HT-29 (cell line): ENCODE measurements at regions not wholly inside any gene's neighbourhood (a gene's known extent, or its start where the extent isn't known, plus 50 kb on each side); places are given as distances from the start of the nearest gene placed in this dataset.

Experiments used
- DNase-seq: peaks from one replicate; pipeline ENCODE4 v3.0.0-alpha.2; 2015; ENCODE audit warnings: low spot score

- DNase-seq, result no peak
Observed at GRCh38 chr17:77481476-77482374, 341.0 kb downstream of the SEC14L1 start.

- no peak for DNase-seq
Observed at GRCh38 chr17:77482375-77483127, 341.8 kb downstream of the SEC14L1 start.

DNA sequence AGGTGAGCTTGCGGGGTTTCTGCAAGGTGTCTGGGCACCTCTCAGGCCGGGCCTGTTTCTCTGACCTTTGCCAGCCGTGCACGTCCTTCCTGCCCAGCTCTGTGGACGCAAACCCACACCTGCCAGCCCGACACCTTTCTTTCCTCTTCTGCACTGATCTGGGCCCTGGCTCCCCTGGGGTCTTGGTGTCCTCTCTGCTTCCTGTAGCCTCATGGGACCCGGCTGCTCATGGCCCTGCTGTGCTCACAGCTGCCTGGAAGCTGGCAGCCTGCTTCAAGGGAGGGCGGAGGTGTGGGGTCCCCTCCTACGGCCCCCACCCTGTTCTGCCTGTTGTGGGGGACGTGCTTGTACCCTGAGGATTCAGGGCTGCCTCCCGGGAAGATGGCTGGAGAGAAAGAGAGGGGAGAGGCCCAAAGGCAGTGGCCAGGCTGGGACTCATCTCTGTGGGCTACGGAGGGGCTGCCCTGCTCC lies 342.4 kb downstream of the SEC14L1 start:
- no peak for DNase-seq

DNA sequence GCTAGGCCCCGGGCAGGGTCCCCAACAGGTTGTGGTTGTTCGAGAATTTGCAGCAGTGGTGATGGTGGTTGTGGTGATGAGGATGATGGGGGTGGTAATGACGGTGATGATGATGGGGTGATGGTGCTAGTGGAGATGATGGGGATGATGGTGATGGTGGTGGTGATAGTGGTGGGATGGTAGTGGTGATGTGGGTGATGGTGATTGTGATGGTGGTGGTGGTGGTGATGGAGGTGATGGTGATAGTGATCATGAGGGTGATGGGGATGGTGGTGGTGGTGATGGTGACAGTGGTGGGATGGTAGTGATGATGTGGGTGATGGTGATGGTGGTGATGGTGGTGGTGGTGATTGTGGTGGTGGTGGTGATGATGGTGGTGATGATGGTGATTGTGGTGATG lies 343.3 kb downstream of the SEC14L1 start:
- DNase-seq, result no peak

- no peak for DNase-seq
Observed at GRCh38 chr17:77485089-77485833, 344.5 kb downstream of the SEC14L1 start.

GRCh38 chr17:77487211-77487629 lies 346.5 kb downstream of the SEC14L1 start:
- DNase-seq, result no peak

DNA sequence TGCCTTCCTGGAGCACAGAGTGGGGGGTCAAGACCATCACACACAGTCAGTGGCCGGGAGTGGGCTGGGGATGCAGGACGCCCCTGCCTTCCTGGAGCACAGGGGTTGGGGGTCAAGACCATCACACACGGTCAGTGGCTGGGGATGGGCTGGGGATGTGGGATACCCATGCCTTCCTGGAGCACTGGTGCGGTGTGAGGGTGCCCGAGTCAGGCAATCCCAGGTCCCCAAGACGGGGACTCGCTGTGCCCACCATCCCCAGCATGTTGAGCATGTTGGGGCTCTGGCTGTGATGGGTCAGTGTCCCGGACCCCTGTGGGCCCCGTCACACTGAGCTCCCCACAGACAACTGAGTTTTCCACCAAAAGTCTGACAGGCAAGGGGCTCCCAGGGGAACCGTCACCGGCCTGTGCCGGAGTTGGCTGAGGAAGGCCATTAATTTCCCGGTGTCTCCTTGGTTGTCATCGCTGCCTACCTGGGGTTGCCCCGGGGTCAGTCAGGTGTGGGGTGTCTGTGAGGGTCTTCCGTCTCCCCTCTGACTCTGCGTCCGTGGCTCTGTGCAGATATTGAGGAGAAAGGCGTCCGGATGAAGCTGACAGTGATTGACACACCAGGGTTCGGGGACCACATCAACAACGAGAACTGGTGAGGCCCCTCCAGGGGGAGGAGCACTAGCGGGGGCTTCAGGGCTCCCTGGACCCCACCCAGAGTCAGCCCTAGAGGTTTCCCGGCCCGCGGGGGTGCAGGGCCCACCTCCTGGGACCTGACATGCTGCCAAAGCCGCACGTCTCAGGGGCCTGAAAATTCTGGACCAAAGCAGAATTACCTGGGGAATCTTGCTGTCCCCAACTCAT lies 347.1 kb downstream of the SEC14L1 start:
- DNase-seq, result no peak

DNA sequence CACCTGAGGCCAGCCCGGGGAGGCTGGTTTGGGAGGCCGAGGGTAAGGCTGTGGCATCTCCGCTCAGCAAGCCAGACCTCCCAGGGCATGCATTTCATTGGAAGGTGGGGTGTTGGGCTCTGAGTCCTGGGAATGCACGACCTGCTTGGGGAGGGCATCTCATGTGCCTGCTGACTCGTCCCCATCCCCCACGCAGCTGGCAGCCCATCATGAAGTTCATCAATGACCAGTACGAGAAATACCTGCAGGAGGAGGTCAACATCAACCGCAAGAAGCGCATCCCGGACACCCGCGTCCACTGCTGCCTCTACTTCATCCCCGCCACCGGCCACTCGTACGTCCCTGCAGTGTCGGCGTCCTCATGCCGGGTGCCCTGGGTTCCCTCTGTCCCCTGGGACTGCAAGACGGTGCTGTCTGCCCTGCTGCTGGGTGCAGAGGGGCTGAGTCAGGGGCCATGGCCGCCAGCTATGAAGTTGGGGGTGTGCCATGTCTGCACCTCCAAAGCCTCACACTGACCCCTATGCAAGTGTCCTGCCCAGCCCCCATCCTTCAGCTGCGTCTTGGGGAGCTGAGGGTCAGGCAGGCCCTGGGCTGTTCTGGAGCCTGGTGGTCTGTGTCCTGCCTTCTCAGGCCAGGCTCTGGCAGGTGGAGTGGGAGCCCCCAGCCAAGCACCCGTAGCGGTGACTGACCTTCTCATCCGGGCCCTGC lies 347.9 kb downstream of the SEC14L1 start:
- DNase-seq, result no peak

DNA sequence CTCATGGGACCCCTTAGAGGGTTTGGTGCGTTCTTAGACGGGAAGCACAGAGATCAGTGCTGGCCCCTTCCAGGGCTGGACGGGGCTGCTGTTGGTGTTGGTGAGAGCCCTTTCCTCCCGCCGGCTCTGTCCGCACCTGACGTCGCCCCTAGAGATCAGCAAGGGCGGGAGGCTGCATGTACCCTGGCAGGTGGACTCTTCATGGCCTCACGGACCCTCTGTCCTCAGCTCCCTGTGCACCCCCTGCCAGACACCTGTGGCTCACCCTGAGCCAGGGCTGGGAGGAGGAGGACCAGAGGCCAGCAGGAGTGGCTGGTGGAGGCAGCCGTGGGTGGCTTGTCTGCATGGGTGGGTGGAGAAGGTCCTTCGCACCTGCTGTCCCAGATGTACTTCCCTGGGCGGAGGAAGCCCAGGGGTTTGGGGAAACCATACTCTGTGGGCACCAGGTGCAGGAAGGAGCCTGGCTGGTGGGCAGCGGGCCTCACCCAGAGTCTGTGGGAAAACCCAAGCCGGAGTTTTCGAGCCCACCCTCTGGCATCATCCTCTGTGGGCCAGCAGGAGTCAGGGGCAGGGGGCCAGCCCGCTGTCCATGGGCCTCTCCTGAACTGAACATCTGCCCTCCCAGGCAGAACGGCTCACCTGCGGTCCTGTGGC lies 348.6 kb downstream of the SEC14L1 start:
- no peak for DNase-seq

DNA sequence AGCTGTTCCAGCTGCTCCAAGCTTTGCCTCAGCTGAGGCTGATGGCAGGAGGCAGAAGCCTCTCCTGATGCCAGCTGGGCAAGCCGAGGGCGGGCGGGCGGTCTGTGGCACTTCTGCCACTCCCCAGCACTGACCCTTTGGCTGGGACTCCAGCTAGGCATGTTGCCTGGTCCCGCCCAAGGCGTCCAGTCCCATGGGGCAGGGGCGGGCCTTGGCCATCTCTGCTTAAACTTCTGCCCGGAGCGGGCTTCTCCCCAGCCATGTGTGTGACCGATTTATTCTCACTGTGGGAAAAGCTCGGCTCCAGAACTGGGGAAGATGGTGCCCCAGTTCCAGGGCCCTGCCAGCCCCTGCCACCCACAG lies 349.1 kb downstream of the SEC14L1 start:
- DNase-seq, result no peak

DNA sequence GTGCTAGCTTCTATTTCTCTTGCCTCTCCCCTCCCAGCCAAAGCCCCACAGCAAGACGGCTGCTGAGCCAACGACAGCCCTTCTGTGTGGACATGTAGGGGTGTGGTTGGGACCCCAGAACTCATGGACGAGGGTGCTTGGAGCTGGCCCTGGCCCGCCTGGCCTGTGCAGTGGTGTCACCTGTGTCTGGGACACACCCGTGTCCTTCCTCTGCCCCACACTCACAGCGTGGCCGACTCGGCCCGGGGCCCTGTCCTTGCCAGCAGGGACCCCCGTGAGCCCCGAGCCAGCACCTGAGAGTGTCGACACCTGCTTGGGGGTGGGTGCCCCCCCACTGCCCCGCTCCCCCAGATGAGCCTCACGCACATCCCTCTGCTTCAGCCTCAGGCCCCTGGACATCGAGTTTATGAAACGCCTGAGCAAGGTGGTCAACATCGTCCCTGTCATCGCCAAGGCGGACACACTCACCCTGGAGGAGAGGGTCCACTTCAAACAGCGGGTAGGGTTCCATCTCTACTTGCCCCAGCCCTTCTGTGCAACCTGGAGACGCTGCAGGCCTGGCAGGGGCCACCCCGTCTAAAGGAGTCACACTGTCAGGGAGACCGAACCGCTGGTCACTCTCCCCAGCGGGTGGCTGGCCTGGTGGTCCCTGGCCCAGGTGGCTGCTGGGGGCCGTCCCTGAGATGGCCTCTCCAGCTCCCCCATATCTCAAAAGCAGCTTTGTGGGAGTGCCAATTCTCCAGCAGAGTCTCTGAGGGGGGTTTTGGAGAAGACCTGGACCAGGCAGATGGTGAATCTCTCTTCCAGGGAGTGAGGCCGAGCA lies 349.8 kb downstream of the SEC14L1 start:
- DNase-seq, result no peak

DNA sequence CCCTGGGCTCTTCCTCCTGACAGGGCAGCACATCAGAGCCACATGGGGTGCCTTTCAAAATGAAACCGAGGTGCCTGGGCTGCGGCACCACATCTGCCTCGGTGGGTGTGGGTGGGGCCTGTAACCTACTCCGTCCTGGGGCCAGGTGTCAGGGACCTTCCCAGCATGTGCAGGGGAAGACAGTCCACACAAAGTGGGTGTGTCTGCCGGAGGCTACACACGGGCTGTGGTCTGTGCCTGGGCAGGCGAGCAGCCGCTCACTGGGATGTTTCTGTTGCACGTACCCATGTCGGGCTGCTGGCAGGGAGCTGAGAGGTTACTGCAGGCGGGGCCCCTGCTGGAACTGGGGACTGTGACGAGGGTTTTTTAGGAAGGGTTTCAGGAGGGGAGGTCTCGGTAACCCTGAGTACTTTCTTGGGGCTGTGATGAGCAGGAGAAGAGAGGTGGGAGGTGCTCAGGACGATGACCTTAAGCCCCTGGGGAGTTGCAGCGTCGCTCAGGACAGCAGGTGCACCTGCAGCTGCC lies 351.2 kb downstream of the SEC14L1 start:
- no peak for DNase-seq

DNA sequence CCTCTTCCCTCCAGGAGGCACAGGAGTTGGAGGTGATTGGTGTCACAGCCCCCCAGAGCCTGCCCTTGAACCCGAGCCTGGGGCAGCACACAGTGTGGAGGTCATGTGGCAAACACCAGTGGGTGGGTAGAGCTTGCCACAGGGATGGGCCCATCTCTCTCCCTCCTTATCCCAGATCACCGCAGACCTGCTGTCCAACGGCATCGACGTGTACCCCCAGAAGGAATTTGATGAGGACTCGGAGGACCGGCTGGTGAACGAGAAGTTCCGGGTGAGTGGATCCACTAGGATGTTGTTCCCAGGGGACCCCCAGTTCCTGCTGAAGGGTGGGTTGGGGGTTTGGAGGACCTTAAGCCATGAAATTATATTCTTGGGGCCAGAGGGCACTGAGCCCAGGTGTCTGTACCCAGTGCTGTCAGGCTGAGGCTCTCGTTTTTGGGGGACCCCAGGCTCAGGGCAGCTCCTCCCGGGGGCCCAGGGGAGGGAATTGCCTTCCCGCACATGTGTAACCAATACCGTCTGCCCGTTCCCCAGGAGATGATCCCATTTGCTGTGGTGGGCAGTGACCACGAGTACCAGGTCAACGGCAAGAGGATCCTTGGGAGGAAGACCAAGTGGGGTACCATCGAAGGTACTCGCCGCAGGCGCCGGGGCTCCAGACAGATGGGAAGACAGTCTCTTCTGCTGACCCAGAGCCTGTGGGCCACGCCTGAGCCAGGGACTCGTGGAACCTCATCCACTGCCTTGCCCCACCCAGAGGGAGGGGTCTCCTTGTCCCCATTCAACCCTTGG lies 351.9 kb downstream of the SEC14L1 start:
- DNase-seq, result no peak

GRCh38 chr17:77493238-77493820 lies 352.6 kb downstream of the SEC14L1 start:
- no peak for DNase-seq

GRCh38 chr17:77493901-77494663 lies 353.3 kb downstream of the SEC14L1 start:
- DNase-seq, result no peak

GRCh38 chr17:77494664-77495435 lies 354.1 kb downstream of the SEC14L1 start:
- peak; percentile 82 for DNase-seq
